SK-N-MC (cell line): ENCODE measurements at regions not wholly inside any gene's neighbourhood (a gene's known extent, or its start where the extent isn't known, plus 50 kb on each side); places are given as distances from the start of the nearest gene placed in this dataset.

Source experiments
- EZH2 ChIP-seq: fragments of 200-600 bp; sonication (generic); IDR thresholded peaks from one replicate; pipeline ENCODE4 v1.6.1; 2017; ENCODE audit warnings: antibody characterized with exemption
- FOXP2 ChIP-seq: optimal IDR thresholded peaks from 2 replicates; pipeline ENCODE3; 2011; ENCODE audit warnings: mild to moderate bottlenecking, moderate library complexity; ENCODE audit not compliant: insufficient read depth; ENCODE audit errors: extremely low read length, control extremely low read depth
- POLR2AphosphoS5 ChIP-seq: IDR thresholded peaks from 2 replicates; pipeline ENCODE4 v1.6.1; 2012; ENCODE audit warnings: mild to moderate bottlenecking, low read depth, low read length, borderline replicate concordance

DNA sequence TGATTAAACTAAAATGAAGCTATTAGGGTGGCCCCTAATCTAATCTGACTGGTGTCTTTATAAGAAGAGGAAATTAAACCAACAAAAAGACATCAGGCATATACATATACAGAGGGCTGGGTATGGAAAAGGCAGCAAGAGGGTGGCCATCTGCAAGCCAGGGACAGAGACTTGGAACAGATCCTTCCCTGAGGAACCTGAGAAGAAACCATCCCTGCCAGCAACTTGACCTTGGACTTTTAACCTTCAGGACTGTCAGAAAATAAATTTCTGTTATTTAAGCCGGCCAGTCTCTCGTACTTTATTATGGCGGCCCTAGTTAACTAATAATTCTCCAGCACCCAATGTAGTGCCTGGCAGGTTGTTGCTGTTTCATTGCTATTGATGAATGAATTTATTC, 361.5 kb upstream of the PDGFD start:
- TF ChIP-seq POLR2AphosphoS5 = no peak
- TF ChIP-seq EZH2 = no peak
- TF ChIP-seq FOXP2 = no peak
